Stimulated activated memory B cell treated with anti-CD40 and anti-IgM and Interleukin-4, amounts not matched to agents 10 μg/mL and 1 μg/mL and 100 μg/mL, for 72 hours (primary cell): ENCODE measurements at regions not wholly inside any gene's neighbourhood (a gene's known extent, or its start where the extent isn't known, plus 50 kb on each side); places are given as distances from the start of the nearest gene placed in this dataset.

Experiments used
- ATAC-seq: fragments of 150-1000 bp; cut with Tn5 transposase; 2 replicates; pipeline ENCODE4 v1.10.0; 2021
- H3K27ac Mint-ChIP-seq: one replicate; pipeline ENCODE4 v1.8.0; 2022; ENCODE audit warnings: mild to moderate bottlenecking, mixed read lengths
- H3K27me3 Mint-ChIP-seq: one replicate; pipeline ENCODE4 v1.8.0; 2022; ENCODE audit warnings: mixed read lengths
- H3K36me3 Mint-ChIP-seq: one replicate; pipeline ENCODE4 v1.8.0; 2022; ENCODE audit warnings: mixed read lengths
- H3K4me1 Mint-ChIP-seq: one replicate; pipeline ENCODE4 v1.8.0; 2022; ENCODE audit warnings: mixed read lengths
- H3K4me3 Mint-ChIP-seq: one replicate; pipeline ENCODE4 v1.8.0; 2022; ENCODE audit warnings: mild to moderate bottlenecking, moderate library complexity, mixed read lengths
- H3K9me3 Mint-ChIP-seq: one replicate; pipeline ENCODE4 v1.8.0; 2022; ENCODE audit warnings: mixed read lengths

- Mint-ChIP-seq H3K4me1 (peaks cover 12% of the 10 kb centered on the region), H3K36me3 (no peaks in the 10 kb centered on the region), H3K9me3 (no peaks in the 10 kb centered on the region), H3K27me3 (no peaks in the 10 kb centered on the region), H3K27ac (no peak overlapping the region), H3K4me3 (no peak overlapping the region)
- ATAC-seq = no peak
Measured at GRCh38 chr5:173771121-173771724, 116.9 kb upstream of the CPEB4 start.

GRCh38 chr5:173771725-173772383, 116.3 kb upstream of the CPEB4 start:
- H3K27me3 Mint-ChIP-seq = no peaks in the 10 kb centered on the region
- no peak overlapping the region for H3K4me3 Mint-ChIP-seq
- no peaks in the 10 kb centered on the region for H3K9me3 Mint-ChIP-seq
- ATAC-seq = no peak
- H3K4me1 Mint-ChIP-seq = peaks cover 9% of the 10 kb centered on the region
- H3K36me3 Mint-ChIP-seq = no peaks in the 10 kb centered on the region
- H3K27ac Mint-ChIP-seq = peak overlapping the region; percentile 15

- peaks cover 9% of the 10 kb centered on the region for H3K4me1 Mint-ChIP-seq
- H3K36me3 Mint-ChIP-seq = no peaks in the 10 kb centered on the region
- no peaks in the 10 kb centered on the region for H3K27me3 Mint-ChIP-seq
- H3K27ac Mint-ChIP-seq = peak overlapping the region; percentile 15
- ATAC-seq = no peak
- no peak overlapping the region for H3K4me3 Mint-ChIP-seq
- no peaks in the 10 kb centered on the region for H3K9me3 Mint-ChIP-seq
Measured at GRCh38 chr5:173772384-173773059, 115.6 kb upstream of the CPEB4 start.

GRCh38 chr5:173774271-173774761, 113.8 kb upstream of the CPEB4 start:
- Mint-ChIP-seq H3K4me3 (no peak overlapping the region), H3K9me3 (no peaks in the 10 kb centered on the region), H3K27me3 (no peaks in the 10 kb centered on the region), H3K4me1 (peaks cover 23% of the 10 kb centered on the region), H3K27ac (no peak overlapping the region), H3K36me3 (no peaks in the 10 kb centered on the region)
- no peak for ATAC-seq

- peaks cover 31% of the 10 kb centered on the region for H3K4me1 Mint-ChIP-seq
- H3K4me3 Mint-ChIP-seq = no peak overlapping the region
- no peaks in the 10 kb centered on the region for H3K27me3 Mint-ChIP-seq
- no peak overlapping the region for H3K27ac Mint-ChIP-seq
- no peaks in the 10 kb centered on the region for H3K36me3 Mint-ChIP-seq
- no peak for ATAC-seq
- H3K9me3 Mint-ChIP-seq = no peaks in the 10 kb centered on the region
Measured at GRCh38 chr5:173775261-173776197, 112.6 kb upstream of the CPEB4 start.

- Mint-ChIP-seq H3K27me3 (no peaks in the 10 kb centered on the region), H3K36me3 (no peaks in the 10 kb centered on the region), H3K9me3 (no peaks in the 10 kb centered on the region), H3K4me3 (no peak overlapping the region), H3K4me1 (peaks cover 42% of the 10 kb centered on the region), H3K27ac (peak overlapping the region; percentile 31)
- ATAC-seq = no peak
Measured at GRCh38 chr5:173777149-173777548, 111.0 kb upstream of the CPEB4 start.

- H3K36me3 Mint-ChIP-seq = no peaks in the 10 kb centered on the region
- H3K9me3 Mint-ChIP-seq = no peaks in the 10 kb centered on the region
- no peak for ATAC-seq
- peak overlapping the region; percentile 31 for H3K27ac Mint-ChIP-seq
- no peaks in the 10 kb centered on the region for H3K27me3 Mint-ChIP-seq
- peaks cover 48% of the 10 kb centered on the region for H3K4me1 Mint-ChIP-seq
- no peak overlapping the region for H3K4me3 Mint-ChIP-seq
Measured at GRCh38 chr5:173777674-173778073, 110.5 kb upstream of the CPEB4 start.

- H3K36me3 Mint-ChIP-seq = no peaks in the 10 kb centered on the region
- H3K4me1 Mint-ChIP-seq = peaks cover 50% of the 10 kb centered on the region
- H3K27ac Mint-ChIP-seq = peak overlapping the region; percentile 9
- no peak for ATAC-seq
- no peak overlapping the region for H3K4me3 Mint-ChIP-seq
- no peaks in the 10 kb centered on the region for H3K9me3 Mint-ChIP-seq
- no peaks in the 10 kb centered on the region for H3K27me3 Mint-ChIP-seq
Measured at GRCh38 chr5:173778152-173778782, 109.9 kb upstream of the CPEB4 start.

- no peaks in the 10 kb centered on the region for H3K36me3 Mint-ChIP-seq
- no peak for ATAC-seq
- H3K4me1 Mint-ChIP-seq = peaks cover 56% of the 10 kb centered on the region
- H3K4me3 Mint-ChIP-seq = no peak overlapping the region
- H3K27ac Mint-ChIP-seq = peak overlapping the region; percentile 9
- H3K9me3 Mint-ChIP-seq = no peaks in the 10 kb centered on the region
- no peaks in the 10 kb centered on the region for H3K27me3 Mint-ChIP-seq
Measured at GRCh38 chr5:173778784-173779304, 109.3 kb upstream of the CPEB4 start.

GRCh38 chr5:173780235-173781234, 107.6 kb upstream of the CPEB4 start:
- ATAC-seq = no peak
- H3K4me3 Mint-ChIP-seq = no peak overlapping the region
- H3K27ac Mint-ChIP-seq = peak overlapping the region; percentile 51
- H3K9me3 Mint-ChIP-seq = no peaks in the 10 kb centered on the region
- peaks cover 61% of the 10 kb centered on the region for H3K4me1 Mint-ChIP-seq
- H3K27me3 Mint-ChIP-seq = no peaks in the 10 kb centered on the region
- no peaks in the 10 kb centered on the region for H3K36me3 Mint-ChIP-seq

- peaks cover 65% of the 10 kb centered on the region for H3K4me1 Mint-ChIP-seq
- H3K4me3 Mint-ChIP-seq = no peak overlapping the region
- H3K9me3 Mint-ChIP-seq = no peaks in the 10 kb centered on the region
- H3K27me3 Mint-ChIP-seq = no peaks in the 10 kb centered on the region
- H3K27ac Mint-ChIP-seq = peak overlapping the region; percentile 85
- no peaks in the 10 kb centered on the region for H3K36me3 Mint-ChIP-seq
- no peak for ATAC-seq
Measured at GRCh38 chr5:173781432-173781815, 106.7 kb upstream of the CPEB4 start.

GRCh38 chr5:173781816-173782670, 106.1 kb upstream of the CPEB4 start:
- H3K4me1 Mint-ChIP-seq = peaks cover 71% of the 10 kb centered on the region
- H3K27ac Mint-ChIP-seq = peak overlapping the region; percentile 85
- peak; percentile 75 for ATAC-seq
- no peaks in the 10 kb centered on the region for H3K9me3 Mint-ChIP-seq
- no peaks in the 10 kb centered on the region for H3K36me3 Mint-ChIP-seq
- H3K27me3 Mint-ChIP-seq = no peaks in the 10 kb centered on the region
- peak overlapping the region; percentile 1 for H3K4me3 Mint-ChIP-seq

- Mint-ChIP-seq H3K27ac (peak overlapping the region; percentile 85), H3K36me3 (no peaks in the 10 kb centered on the region)
Measured at GRCh38 chr5:173782671-173783101, 105.5 kb upstream of the CPEB4 start.

More at GRCh38 chr5:173782671-173783101, 105.5 kb upstream of the CPEB4 start:
- Mint-ChIP-seq H3K9me3 (no peaks in the 10 kb centered on the region), H3K27me3 (no peaks in the 10 kb centered on the region), H3K4me1 (peaks cover 77% of the 10 kb centered on the region), H3K4me3 (no peak overlapping the region)
- ATAC-seq = no peak
